AG09319 (cell line): ENCODE measurements at regions not wholly inside any gene's neighbourhood (a gene's known extent, or its start where the extent isn't known, plus 50 kb on each side); places are given as distances from the start of the nearest gene placed in this dataset.

Source experiments
- DNase-seq: peaks from one replicate; pipeline ENCODE4 v3.0.0-alpha.2; 2010; ENCODE audit warnings: low read depth; ENCODE audit errors: extremely low read depth
- CTCF ChIP-seq: IDR thresholded peaks from 2 replicates; pipeline ENCODE4 v1.5.1; 2011; ENCODE audit warnings: low read depth, mild to moderate bottlenecking, inconsistent platforms, low read length, moderate library complexity

GRCh38 chr10:64463406-64463805, 942.2 kb downstream of the REEP3 start:
- no peak for TF ChIP-seq CTCF
- DNase-seq = no peak

GRCh38 chr10:64465653-64466052, 944.5 kb downstream of the REEP3 start:
- DNase-seq = no peak
- TF ChIP-seq CTCF = no peak

- TF ChIP-seq CTCF = no peak
- DNase-seq = no peak
These were observed 947.0 kb downstream of the REEP3 start for GRCh38 chr10:64468219-64468618.

- no peak for TF ChIP-seq CTCF
- no peak for DNase-seq
These were observed 955.3 kb downstream of the REEP3 start for GRCh38 chr10:64476506-64476905.

- no peak for DNase-seq
- TF ChIP-seq CTCF = no peak
These were observed 956.6 kb downstream of the REEP3 start for GRCh38 chr10:64477791-64478190.

GRCh38 chr10:64484811-64485330, 963.7 kb downstream of the REEP3 start:
- TF ChIP-seq CTCF = no peak
- DNase-seq = no peak

- no peak for DNase-seq
- TF ChIP-seq CTCF = no peak
These were observed 964.9 kb downstream of the REEP3 start for GRCh38 chr10:64486149-64486548.
